ENCODE measurements at regions not wholly inside any gene's neighbourhood (a gene's known extent, or its start where the extent isn't known, plus 50 kb on each side); places are given as distances from the start of the nearest gene placed in this dataset.

GRCh38 chr18:28511413-28511821, 334.5 kb upstream of the CDH2 start:
- Histone ChIP-seq H3K36me3 (ENCODE audit: control insufficient read depth, insufficient read depth, low read length) (no peaks in the 10 kb centered on the region), H3K27me3 (ENCODE audit: control insufficient read depth, insufficient read depth, low read length) (no peaks in the 10 kb centered on the region), H3K4me3 (ENCODE audit: low read depth, low read length) (no peak overlapping the region)
- no peak for DNase-seq (ENCODE audit: low read depth)
- TF ChIP-seq, protein P1, sequence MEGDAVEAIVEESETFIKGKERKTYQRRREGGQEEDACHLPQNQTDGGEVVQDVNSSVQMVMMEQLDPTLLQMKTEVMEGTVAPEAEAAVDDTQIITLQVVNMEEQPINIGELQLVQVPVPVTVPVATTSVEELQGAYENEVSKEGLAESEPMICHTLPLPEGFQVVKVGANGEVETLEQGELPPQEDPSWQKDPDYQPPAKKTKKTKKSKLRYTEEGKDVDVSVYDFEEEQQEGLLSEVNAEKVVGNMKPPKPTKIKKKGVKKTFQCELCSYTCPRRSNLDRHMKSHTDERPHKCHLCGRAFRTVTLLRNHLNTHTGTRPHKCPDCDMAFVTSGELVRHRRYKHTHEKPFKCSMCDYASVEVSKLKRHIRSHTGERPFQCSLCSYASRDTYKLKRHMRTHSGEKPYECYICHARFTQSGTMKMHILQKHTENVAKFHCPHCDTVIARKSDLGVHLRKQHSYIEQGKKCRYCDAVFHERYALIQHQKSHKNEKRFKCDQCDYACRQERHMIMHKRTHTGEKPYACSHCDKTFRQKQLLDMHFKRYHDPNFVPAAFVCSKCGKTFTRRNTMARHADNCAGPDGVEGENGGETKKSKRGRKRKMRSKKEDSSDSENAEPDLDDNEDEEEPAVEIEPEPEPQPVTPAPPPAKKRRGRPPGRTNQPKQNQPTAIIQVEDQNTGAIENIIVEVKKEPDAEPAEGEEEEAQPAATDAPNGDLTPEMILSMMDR (IDR thresholded peaks at IDR 0.05; ENCODE audit: insufficient read depth, low read length, poor library complexity, severe bottlenecking) = no peak

GRCh38 chr18:28510210-28510609, 333.3 kb upstream of the CDH2 start:
- Histone ChIP-seq H3K4me3 (ENCODE audit: low read depth, low read length) (no peak overlapping the region), H3K27me3 (ENCODE audit: control insufficient read depth, insufficient read depth, low read length) (no peaks in the 10 kb centered on the region), H3K36me3 (ENCODE audit: control insufficient read depth, insufficient read depth, low read length) (no peaks in the 10 kb centered on the region)
- TF ChIP-seq, protein P1 (IDR thresholded peaks at IDR 0.05; ENCODE audit: insufficient read depth, low read length, poor library complexity, severe bottlenecking) = no peak
- no peak for DNase-seq (ENCODE audit: low read depth)

- H3K27me3 ChIP-seq (ENCODE audit: control insufficient read depth, insufficient read depth, low read length) = no peaks in the 10 kb centered on the region
- DNase-seq (ENCODE audit: low read depth) = no peak
- H3K4me3 ChIP-seq (ENCODE audit: low read depth, low read length) = no peak overlapping the region
- TF ChIP-seq, protein P1 (IDR thresholded peaks at IDR 0.05; ENCODE audit: insufficient read depth, low read length, poor library complexity, severe bottlenecking) = no peak
- no peaks in the 10 kb centered on the region for H3K36me3 ChIP-seq (ENCODE audit: control insufficient read depth, insufficient read depth, low read length)
Measured at GRCh38 chr18:28504066-28504465, 327.1 kb upstream of the CDH2 start.

DNA sequence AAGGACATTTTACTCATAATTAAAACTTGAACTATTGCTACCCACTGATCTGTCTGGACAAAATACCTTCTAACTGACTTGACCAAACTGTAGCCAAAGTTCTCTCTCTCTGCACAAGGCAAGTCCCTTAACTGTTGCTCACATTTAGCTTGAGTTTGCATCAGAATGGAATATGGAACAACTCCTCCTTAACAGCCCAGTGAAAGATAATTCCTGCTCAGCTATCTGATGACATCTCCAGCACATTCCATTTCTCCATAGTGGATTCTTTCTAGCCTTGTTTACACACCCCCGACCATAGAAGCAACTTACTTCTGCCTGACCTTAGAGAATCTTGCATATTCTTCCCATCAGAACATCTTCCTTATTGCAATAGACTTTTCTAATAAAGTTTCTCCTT, 317.2 kb upstream of the CDH2 start:
- H3K4me3 ChIP-seq (ENCODE audit: low read depth, low read length) = no peak overlapping the region
- H3K27me3 ChIP-seq (ENCODE audit: control insufficient read depth, insufficient read depth, low read length) = no peaks in the 10 kb centered on the region
- no peak for DNase-seq (ENCODE audit: low read depth)
- no peaks in the 10 kb centered on the region for H3K36me3 ChIP-seq (ENCODE audit: control insufficient read depth, insufficient read depth, low read length)
- TF ChIP-seq, protein P1 (IDR thresholded peaks at IDR 0.05; ENCODE audit: insufficient read depth, low read length, poor library complexity, severe bottlenecking) = no peak

DNA sequence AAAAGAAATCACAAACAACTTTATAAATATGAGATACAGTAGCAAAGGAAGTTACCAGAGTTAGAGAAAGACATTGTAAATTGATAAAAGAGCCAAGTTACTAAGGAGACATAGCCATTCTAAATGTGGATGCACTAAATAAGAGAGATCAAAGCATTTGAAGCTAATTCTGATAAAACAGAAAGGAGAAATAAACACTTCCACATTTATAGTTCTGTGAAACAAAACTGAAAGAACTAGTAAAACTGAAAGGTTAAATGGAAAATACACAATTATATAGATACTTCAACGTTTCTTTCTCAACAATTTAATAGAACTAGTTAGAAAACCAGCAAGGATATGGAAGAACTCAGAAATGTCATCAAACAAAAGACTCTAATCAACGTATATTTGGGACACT, 309.0 kb upstream of the CDH2 start:
- no peaks in the 10 kb centered on the region for H3K27me3 ChIP-seq (ENCODE audit: control insufficient read depth, insufficient read depth, low read length)
- TF ChIP-seq, protein P1 (IDR thresholded peaks at IDR 0.05; ENCODE audit: insufficient read depth, low read length, poor library complexity, severe bottlenecking) = no peak
- H3K4me3 ChIP-seq (ENCODE audit: low read depth, low read length) = no peak overlapping the region
- H3K36me3 ChIP-seq (ENCODE audit: control insufficient read depth, insufficient read depth, low read length) = no peaks in the 10 kb centered on the region
- DNase-seq (ENCODE audit: low read depth) = no peak

- no peak for DNase-seq (ENCODE audit: low read depth)
- TF ChIP-seq, protein P1 (IDR thresholded peaks at IDR 0.05; ENCODE audit: insufficient read depth, low read length, poor library complexity, severe bottlenecking) = no peak
- H3K4me3 ChIP-seq (ENCODE audit: low read depth, low read length) = no peak overlapping the region
- no peaks in the 10 kb centered on the region for H3K27me3 ChIP-seq (ENCODE audit: control insufficient read depth, insufficient read depth, low read length)
- no peaks in the 10 kb centered on the region for H3K36me3 ChIP-seq (ENCODE audit: control insufficient read depth, insufficient read depth, low read length)
Measured at GRCh38 chr18:28485210-28485801, 308.4 kb upstream of the CDH2 start.
